ENCODE measurements at regions not wholly inside any gene's neighbourhood (a gene's known extent, or its start where the extent isn't known, plus 50 kb on each side); places are given as distances from the start of the nearest gene placed in this dataset.

DNA sequence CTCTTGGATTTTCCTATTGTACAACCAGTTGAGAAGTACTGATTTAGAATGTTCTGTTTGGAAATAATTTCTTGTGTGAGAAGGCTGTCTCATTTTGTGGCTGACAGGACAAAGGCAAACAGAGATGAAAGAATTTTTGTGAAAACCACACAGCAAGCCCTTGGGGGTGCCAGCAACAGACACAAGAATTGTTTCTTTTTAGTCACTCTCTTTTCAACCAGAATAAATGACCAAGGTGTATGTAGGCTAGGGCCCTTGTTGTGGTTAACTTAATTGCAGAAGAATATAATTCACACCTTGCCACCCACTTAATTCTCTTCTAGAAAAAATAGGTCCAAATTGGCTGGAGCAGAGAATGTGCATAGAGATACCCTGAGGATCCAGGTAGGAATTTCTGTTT is 329.4 kb upstream of the TBC1D5 start:
- DNase-seq: no peak

DNA sequence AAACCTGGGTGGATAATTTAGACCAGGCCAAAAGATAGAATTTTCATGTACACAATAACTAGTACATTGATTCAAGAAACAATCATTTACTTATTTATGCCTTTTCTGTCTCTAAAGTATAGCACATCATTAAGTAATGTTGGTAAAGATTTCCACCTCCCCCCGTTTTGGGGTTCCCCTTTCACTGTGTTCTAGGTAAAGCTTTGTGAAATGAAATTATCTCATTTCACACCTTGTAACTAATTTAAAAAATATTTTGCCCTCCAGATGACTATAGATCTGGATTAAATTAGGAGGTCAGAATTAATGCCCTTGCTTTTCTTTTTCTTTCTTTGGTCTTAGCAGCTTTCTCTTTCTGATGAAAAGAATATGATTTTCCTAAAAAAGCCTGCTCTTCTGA is 328.5 kb upstream of the TBC1D5 start:
- DNase-seq: no peak

DNA sequence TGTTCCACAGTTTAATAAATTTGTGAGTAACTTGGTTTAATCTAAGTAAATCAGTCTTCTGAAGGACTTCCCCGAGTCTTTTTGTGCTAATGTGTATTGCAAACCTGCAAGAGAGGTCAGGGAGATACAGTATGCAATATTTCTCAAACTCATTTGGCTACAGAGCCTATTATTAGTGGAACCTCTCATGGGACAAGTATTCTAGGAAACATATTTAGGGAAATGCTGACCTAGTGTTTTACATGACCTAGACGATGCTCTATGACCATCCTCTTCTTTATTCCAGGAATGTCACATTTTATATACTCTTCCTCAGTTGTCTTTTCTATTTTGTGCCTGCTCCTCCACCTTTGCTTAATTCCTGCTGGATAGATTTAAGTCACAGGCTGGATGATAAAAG is 327.8 kb upstream of the TBC1D5 start:
- no peak for DNase-seq

DNA sequence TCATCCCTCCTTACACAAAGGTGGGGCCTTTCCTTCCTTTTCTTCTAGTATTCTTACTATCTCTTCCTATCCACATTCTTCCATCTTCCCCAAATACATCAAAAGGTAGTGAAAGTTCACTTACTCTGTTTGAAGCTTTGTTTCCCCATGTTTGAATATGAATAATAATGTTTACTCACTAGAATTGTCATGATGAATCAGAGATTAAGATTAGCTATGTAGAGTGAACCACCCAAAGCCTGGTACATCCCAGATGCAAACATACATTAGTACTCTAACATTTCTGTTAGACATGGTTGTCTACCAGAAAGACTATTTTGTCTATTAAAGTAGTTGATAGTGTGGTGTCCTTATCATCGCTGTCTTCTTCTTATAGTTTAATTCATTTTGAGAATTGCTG is 327.1 kb upstream of the TBC1D5 start:
- no peak for DNase-seq

DNA sequence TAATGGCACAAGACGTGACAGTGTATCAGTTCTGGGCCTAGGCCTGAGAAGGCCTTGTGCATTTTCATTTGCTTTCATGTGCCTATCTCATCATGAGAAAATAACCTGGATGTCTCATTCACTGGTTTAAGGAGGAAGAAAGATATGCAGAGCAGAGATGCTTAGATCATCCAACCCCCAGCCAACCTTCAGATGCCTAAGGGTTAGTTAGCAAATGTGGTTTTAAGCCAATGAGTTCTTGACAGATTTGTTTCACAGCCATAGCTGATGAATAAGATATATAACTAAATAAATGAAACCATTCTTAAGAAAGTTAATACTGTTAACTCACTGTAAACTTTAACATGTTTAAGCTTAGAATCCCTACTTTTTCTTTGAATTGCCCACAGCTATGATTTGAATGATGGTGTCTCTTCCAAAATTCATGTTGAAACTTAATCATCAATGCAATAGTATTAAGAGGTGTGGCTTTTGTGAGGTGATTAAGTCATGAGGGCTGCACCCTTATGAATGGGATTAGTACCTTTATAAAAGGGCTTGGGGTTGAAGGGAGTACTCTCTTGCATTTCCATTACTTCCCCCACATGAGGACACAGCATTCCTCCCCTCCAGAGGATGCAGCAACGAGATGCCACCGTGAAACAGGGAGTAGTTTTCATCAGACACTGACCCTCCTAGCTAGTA is 324.6 kb upstream of the TBC1D5 start:
- DNase-seq: no peak

DNA sequence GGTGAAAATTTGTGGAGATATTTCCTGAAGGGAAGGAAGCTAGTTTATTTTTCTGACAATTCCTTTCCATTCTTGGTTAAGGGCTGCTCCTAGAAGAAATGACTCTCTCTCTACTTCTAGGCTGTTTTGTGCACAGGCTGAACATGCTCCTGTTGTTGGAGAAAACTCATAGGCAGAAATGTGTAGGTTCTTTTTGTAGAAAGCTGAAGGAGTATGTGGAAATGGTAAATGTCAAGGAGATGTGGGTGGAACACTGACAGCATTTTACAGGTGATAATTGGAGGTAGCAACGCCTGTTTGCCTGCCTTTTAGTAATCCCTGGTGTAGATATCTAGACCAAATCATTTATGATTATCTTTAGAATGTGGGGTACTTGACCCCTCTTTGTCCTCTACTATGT is 322.2 kb upstream of the TBC1D5 start:
- DNase-seq: no peak

DNA sequence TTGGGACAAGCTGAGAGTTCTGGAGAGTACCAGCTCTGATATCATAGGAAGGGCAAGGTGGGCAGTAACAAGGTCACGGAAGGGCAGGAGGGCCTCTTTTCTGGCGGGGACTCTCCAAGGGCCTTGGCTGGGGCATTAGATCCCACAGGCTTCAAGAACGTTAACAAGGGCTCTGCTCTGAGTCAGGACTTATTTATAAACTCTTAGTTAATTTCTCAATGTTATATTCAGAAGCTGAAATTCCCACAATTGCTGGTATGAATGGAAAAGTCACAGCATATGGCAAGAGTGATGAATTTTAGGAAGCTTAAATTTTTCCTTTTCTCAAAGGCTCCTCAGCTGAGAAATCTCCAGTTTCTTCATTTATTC is 320.2 kb upstream of the TBC1D5 start:
- DNase-seq: no peak

DNA sequence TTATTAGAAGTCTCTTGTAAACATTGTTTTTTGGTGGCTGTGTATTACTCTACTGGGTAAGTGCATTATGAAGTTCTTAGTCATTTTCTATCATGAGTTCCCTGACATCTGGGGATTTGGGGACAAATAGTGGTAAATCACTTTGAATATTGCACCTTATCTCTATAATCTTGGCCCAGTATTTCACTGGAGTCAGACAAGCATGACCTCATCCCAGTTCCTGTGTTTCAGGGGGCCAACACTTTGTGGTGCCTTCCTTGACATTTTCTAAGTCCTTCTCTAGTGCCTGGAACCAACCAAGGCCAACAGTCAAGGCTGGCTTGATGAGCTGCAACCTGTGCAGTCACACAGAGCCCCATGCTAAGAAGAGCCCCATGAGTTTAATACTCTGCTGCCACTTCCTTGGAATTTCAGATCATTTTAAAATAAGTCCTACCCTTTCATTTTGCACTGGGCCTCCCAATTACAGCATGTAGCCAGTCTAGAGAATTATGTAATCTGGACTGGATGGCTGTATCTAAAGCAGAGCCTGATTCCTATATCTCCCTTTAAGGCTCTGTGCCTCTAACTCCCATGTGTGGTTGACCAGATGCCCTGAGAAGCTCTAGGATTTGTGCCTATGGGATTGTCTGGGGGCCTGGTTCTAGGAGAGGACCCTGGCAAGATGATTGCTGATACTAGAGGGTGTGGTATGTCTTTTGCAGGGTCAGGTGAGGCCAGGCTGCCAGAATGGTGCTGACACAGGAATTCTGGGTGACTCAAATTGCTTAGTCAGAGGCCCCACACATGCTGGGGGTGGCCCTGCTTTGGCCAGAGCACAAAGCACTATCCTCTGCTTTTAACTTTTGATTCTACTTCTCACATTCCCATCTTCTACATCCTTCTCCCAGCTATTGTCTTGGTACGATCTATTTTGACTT is 319.6 kb upstream of the TBC1D5 start:
- DNase-seq: no peak

DNA sequence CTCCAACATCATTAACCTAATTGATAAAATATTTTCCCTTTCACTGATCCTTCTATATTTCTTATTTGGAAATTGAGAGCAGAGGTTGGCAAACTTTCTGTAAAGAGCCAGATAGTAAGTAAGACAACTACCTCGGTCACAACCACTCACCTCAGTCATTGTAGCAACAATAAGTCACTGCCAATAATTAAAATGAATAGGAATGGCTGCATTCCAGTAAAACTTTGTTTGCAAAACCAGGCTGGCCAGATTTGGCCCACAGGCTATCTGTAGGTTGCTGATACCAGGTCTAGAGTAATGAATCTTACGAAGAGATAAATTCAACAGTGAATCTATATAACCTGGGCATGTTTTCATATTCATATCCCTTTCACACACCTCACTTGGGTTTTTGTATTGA is 316.2 kb upstream of the TBC1D5 start:
- no peak for DNase-seq

DNA sequence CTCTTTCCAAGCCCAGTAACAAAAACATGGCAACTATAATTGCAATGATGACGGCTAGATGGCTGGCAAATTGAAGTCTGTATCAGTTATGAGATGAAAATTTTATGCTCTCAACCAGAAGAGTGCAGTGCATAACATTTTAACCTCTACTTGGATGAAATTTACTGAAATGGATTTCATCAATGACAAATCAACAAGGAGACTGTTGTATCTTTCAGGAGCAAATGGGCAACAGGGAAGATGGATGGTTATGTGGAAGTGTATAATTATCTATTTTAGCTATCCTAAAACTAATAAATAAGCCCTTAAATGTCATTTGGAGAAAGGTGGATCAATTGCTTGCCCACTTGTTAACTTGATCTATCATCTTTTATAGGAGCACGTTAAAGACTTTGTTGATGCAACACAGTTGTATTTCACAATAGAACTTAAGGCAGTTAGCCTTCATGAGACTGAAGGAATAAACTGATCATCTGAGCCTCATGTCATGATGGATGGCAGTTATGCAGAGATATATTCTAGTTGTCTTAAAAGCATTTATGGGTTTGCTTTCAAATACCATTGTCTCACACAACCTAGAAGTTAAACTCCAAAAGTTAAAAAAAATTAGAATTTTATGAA is 315.1 kb upstream of the TBC1D5 start:
- DNase-seq: no peak

DNA sequence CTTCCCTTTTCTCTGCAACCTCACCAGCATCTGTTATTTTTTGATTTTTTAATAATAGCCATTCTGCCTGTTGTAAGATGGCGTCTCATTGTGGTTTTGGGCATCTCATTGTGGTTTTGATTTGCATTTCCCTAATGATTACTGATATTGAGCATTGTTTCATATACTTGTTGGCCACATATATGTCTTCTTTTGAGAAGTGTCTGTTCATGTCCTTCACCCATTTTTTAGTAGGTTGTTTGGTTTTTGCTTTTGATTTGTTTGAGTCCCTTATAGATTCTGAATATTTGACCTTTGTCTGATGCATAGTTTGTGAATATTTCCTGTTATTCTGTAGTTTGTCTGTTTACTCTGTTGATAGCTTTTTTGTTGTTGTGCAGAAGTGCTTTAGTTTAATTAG is 312.2 kb upstream of the TBC1D5 start:
- DNase-seq: no peak

DNA sequence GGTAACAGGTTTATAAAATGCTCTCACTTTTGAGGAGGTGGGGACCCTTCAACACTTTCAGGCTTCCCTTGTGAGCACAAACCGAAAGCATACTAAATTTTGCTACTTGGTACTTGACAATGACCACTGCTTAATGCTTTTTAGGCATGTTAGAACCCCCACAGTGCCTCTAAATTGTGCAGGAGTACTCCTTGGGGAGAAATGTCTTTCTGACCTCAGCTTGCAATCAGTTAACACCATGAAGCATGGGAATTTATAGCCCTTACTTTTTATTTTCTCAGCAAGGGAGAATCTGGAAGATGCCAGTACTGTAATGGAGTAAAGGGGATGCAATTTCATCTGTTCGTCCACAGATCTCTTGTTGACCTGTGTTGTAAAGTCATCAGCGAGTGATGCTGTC is 308.9 kb upstream of the TBC1D5 start:
- DNase-seq: no peak

DNA sequence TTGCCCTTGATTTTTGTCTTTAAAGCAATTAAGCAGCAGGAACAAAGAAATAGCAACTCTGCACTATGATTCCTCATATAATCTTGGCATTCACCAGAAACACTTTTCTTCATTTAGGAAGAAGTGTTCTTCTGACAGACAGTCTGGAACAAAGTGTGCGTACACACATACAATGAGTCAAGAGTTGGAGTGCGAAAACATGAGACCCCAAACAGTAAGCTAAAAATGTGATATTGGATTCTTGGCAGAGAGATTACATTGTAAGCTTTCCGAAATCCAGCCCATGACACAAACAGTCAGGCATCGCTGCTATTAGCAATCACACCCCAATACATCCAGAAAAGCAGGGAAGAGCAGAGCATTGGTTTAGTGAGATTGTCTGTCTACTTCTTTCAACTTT is 306.7 kb upstream of the TBC1D5 start:
- no peak for DNase-seq

DNA sequence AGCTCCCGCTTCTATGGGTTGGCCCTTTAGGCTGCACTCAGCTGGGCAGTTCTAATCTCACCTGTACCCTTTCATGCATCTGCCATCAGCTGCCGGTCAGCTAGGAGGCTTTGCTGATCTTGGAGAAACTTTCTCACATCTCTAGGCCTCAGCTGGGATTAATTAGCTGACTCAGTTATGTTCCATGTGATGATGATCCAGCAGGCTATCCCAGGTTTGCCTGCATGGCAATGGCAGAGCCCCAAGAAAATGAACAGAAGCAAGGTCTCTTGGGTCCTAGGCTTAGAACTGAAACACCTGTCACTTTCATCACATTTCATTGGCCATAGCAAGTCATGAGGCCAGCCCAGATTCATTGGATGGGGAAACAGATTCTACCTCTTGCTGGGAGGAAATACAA is 304.6 kb upstream of the TBC1D5 start:
- DNase-seq: no peak

DNA sequence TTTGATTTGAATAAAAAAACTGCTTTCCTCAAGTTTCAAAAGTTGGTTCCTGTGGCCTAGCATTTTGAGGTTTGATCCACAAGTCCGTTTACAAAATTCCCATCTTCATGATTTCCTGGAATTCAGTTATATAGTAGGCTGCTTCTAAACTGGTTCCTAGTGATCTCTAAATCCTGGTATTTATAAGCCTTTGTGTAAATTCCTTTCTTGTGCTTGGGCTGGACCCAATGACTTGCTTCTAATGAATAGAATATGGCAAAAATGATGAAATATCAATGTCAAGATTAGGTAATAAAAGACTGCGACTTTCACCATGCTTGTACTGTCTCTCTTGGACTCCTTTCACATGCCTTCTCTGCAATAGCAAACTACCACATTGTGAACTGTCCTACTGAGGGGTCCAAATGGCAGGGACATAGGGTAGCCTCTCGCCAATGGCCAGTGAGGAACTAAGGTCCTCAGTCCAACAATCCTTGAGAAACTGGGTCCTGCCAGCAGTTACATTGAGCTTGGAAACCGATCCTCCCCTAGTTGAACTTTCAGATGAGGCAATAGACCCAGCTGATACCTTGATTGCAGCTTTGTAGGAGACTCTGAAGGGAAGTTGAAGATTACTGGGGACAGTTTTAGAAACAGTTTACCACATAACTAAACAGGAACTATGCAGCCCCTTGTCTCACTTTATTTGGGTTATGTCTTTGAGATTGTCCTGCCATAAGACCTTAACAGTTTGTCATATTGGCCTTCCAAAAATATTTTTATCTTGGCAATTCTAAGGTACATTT is 303.9 kb upstream of the TBC1D5 start:
- DNase-seq: no peak

DNA sequence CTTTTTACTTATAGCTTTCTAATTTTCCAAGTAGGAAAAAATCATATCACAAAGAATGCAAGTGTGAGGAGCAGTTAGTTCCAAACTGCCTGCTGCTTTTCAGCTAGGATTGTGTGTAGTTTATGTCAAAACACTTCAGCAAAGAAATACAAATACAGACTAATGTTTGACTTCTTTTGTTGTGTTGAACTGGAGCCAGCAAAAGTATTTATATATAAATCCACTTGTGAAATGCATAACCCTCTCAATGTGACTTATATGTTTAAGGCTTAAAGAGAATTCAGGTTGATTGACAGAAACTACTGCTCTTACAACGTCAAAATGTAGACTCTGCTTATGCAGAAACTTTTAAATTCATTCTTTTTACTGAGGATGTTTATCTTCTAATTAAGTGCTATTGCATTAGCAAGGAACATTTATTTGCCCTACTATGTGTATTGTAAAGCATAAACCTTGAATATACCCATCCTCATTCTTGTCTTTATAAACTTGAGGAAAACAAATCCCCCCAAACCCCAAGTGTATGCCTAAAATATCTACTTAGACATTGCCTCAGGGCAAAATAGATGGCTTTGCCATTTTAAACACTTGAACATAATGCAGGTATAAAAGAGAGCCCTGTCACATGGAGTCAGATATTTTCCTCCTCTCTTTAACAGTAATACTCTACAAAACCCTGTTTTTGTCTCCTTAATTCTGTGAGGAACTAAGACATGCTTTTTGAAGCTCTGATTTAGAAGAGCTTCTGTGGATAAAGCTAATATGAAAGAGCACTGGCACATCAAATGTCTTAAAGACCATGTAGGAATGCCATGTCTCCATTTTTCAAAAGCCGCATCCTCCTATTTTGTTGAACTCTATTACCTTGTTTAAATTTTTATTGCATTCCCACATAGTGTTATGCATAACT is 302.8 kb upstream of the TBC1D5 start:
- no peak for DNase-seq

DNA sequence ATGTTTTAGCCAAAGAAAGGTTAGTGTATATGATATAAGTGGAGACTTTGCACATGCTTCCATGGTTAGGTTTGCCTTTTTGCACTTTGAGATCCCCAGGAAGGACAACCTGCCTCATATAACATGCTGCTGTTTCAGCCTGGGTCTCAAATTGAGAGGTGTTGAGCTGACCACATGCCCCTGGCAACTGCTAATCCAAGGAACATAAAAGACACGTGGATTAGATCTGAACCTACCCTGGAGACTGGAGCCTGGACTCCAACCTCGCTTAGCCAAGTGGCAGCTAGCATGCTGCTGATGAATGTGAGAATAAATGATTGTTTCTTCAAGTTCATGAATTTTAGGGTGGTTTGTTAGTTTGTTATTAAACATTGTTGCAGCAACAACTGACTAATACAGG is 301.8 kb upstream of the TBC1D5 start:
- no peak for DNase-seq

DNA sequence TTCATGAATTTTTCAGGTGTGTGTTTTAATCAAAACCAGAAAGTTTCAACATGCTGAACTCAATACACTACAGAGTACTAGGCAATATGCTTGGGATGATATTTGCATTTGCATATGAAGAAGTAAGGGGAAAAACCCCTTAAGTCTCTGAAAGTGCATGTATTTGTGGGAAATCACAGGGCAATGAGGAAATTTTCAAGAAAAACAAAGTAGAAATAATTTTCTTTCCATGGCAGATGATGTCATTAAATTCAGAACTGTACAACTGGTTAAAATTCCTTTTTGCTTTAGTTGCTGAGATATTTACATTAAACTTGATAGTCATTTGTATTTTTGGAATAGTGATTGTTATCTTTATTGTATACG is 294.0 kb upstream of the TBC1D5 start:
- DNase-seq: no peak

DNA sequence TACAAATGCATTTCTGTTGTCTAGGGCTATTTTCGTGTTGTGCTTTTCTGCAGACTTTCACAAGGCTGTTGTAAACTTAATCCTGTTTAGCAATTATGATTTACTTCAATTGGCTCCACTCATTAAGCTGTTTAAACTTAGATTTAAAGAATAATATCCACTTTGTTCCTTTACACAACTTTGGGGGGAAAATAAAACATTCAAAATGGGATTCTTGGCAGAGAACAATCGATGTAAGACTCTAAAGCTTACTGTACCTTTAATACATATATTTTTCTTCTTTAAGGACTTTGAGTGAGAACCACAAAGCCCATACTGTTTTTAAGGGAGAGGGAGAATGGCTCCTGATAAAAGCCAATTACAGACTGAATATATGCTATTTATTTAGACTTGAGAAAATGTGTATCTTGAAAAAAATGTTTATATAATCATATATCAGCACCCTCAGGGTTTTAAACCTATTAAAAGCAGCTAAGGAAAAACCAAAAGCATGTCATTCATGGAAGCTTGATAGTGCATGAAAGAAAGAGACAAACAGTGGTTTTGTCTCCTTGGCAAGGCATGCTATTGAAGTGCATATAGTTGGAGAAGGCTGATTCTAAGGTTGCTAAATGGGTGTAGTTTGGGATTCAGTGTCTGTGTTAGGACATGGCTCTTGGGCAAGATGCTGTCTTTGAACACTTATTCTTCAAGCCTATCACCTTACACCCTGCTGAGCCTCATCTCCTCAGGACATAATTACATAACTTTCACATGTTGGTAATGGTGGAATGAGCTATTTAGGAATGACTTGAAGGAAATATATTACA is 293.4 kb upstream of the TBC1D5 start:
- DNase-seq: no peak

DNA sequence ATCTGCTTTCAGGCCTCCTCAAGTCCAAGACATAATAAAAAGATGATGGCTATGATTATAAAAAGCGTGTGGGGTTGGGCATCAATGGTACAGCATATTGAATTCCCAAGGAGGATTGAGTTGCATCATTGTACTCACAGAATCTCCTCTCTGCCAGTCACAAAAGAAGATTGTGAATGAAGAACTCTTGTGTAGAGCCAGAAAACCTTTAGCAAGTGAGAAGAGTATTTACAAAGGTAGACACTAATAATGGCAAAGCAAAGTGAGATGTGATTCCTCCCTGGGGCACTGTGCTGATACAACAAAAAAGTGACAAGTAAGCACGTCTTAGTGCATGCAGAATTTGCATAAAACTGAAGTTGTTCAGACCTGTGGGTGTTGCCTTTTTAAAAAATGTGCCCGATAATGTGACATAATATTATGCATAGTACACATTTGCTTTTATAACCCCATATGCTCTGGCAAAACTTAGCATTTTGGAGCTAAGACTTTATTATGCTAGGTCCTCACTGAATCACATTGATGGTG is 291.2 kb upstream of the TBC1D5 start:
- no peak for DNase-seq

DNA sequence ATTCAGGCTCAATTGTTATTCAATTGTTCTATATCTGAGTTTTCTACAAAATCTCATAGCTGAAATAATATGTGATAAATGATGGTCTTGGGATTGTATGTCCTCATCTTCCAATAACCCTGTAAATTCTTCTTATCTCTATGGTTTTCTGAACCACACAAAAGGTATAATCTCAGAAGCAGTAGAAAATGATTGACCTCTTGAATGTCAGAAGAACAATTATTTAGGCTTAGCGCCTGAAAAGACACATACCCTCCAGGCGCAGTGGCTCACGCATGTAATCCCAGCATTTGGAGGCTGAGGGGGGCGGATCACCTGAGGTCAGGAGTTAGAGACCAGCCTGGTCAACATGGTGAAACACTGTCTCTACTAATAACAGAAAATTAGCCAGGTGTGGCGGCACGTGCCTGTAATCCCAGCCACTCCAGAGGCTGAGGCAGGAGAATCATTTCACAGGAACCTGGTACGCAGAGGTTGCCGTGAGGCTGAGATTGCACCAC is 288.0 kb upstream of the TBC1D5 start:
- no peak for DNase-seq

Measured in CD4-positive, alpha-beta T cell treated with Interferon alpha-2 for 1 hour (primary cell).